ENCODE measurements at regions not wholly inside any gene's neighbourhood (a gene's known extent, or its start where the extent isn't known, plus 50 kb on each side); places are given as distances from the start of the nearest gene placed in this dataset.
"Not testable (repeated sequence)": the region's sequence is repeated elsewhere in the genome, so short reads cannot be mapped to it uniquely, and the experiment has no call there.

- no peak for DNase-seq
Observed at GRCh38 chr15:69906256-69907185, 191.2 kb downstream of the TLE3 start.

GRCh38 chr15:69908060-69908459, 189.7 kb downstream of the TLE3 start:
- no peak for DNase-seq

DNA sequence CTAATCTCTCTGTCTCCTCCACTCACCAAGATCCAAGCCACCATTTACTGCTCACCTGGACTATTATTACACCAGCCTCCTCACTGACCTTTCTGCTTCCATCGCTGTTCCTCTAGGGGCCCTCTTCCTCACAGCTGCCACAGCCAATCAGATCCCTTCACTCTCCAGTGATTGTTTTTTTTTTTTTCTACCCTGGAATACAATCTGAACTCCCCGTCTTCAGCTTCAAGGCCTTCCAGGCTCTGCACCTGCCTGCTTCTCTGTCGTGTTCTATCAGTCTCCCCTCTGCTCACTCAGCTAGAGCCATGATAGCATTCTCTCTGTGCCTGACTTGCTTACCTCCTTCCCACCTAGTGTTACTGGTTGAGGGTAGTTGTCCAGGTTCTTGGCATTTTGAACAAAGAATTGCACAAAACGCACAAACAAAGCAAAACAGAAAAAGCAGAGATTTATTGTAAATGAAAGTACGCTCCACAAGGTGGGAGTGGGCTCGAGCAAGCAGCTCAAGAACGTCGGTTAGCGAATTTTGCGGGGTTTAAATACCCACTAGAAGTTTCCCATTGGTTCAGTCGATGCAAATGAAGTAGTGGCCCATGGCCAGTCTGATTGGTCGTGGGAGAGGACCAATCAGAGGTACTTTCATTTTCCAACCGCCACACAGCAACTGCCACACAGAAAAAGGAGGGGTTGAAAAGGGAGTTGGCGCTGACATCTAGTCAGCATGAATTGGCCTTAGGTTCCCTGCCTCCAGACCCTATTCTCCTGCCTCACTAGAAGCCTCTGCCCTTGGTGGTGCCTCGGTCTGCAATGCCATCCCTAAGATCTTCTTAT, 188.9 kb downstream of the TLE3 start:
- no peak for DNase-seq

- no peak for DNase-seq
Observed at GRCh38 chr15:69909719-69910444, 187.8 kb downstream of the TLE3 start.

DNA sequence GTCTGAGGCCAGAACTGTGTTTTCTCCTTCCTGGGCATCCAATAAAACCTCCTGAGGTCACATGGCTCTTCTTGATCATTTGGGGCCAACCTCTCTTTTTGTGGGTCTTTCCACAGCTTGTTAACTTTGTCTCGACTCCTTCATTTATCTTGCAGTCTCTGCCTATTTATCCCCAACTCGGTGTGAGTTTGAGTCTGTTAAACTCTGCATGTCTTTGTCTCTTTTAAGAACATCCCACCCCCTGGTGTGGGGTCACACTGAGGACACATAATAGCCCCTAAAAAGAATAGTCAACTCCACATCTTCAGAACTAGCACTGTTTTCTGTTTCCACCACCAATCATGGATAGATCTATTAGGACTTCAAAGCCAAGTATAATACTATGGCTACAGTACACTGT, 187.2 kb downstream of the TLE3 start:
- DNase-seq = no peak

DNA sequence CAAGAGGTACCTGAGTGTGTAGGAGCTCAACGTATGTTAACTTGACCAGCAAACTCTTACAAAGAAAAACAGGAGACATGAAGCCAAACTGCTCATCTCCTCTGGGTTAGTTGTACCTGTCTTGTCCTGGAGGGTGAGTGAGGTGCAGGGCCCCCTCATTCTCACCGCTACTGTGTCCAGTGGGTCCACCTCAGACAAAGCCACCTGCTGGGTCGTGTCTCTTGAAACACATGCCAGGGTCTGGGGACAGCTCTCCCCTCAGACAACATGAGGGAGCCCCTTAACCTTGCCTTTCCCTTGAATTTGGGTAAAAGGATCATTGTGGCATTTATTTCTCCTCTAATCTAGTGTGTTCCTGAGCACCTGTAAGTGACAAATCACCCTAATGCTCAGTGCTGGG, 185.6 kb downstream of the TLE3 start:
- DNase-seq = no peak

- DNase-seq = no peak
Observed at GRCh38 chr15:69914040-69914439, 183.7 kb downstream of the TLE3 start.

DNA sequence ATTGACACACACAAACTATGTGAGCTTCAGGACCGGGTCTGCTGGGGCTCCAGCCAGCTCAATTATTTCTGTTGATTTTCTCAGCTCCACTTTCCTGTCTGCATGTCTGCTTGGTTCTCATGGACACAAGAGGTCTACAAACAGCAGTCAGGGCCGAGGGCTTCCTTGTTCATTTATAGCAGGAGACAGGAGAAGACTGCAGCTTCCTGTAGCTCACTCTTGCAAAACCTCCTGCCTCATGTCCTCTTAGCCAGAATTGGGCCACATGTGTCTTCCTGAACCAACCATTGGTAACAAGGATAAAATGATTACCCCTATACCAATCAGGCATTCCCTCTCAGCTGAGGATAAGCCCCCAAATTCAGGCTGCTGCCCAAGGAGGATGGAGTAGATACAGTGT, 182.8 kb downstream of the TLE3 start:
- DNase-seq = no peak

DNA sequence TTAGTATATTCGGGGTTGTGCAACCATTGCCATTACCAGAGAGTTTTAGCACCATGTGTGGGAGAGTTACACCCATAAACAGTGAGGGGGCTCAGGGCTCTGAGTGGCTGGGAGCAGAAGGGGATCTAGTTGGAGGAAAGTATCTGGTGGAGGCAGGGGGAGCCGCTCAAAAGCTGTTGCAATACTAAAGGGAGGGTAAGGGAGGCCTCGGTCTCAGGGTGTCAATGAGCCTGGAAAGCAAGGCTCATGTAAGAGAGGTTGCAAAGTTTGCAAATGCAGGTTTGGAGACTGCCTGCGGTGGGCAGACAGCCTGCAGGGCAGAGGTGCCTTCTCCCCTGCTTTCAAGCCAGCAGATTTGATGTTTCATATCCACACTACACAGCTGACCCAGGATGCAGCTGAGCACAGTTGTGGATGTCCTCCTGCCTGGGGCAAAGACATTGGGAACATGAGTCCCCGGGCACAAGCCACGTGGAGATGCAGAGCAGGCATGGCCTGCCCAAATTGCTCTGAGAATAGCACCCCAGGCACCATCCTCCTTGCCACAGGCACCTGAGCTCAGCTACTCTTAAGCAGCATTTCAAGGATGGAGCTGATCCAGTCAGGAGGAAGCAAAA, 181.4 kb downstream of the TLE3 start:
- DNase-seq = no peak

DNA sequence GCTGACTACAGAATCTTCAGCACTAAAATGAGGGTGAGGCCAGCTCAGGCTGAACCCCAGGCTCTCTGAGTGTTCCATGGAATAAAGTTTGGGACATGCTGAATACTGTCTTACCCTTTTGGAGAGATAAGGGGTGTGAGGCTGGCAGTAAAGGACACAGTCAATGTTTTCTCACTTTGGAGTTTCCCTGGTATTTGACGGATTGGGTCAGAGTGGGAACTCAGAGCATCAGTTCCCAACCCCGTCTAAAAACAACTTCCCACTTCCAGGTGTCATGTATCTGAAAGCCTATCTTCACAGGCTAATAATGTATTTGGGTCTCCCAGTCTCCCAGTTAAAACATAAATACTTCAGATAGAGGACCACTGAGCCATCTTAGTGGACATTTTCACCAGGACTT, 180.7 kb downstream of the TLE3 start:
- no peak for DNase-seq

DNA sequence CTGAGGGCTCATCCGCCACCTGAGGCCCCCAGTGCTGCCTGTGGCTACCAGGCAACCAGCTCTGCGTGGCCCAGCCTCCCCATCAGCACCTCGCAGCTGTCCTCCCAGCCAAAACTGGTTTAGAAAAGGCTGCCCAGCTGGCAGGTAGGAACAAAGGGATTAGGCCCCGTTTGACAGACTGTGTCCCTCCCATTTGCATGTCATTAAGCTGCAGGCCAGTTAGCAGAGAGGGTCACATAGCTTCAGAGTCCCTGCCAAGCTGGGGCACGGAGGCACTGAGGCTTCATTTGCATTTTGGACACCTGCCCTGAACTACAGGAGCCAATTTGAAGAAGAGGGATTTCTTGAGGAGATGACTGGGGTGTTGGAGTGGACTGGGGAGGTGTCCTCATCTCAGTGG, 177.9 kb downstream of the TLE3 start:
- no peak for DNase-seq

- DNase-seq = no peak
Observed at GRCh38 chr15:69920221-69920620, 177.5 kb downstream of the TLE3 start.

GRCh38 chr15:69921626-69922619, 175.8 kb downstream of the TLE3 start:
- no peak for DNase-seq

GRCh38 chr15:69924531-69924930, 173.2 kb downstream of the TLE3 start:
- DNase-seq = no peak

GRCh38 chr15:69926006-69926405, 171.7 kb downstream of the TLE3 start:
- no peak for DNase-seq

- no peak for DNase-seq
Observed at GRCh38 chr15:69926721-69927120, 171.0 kb downstream of the TLE3 start.

GRCh38 chr15:69928890-69929289, 168.8 kb downstream of the TLE3 start:
- not testable (repeated sequence) for DNase-seq

DNA sequence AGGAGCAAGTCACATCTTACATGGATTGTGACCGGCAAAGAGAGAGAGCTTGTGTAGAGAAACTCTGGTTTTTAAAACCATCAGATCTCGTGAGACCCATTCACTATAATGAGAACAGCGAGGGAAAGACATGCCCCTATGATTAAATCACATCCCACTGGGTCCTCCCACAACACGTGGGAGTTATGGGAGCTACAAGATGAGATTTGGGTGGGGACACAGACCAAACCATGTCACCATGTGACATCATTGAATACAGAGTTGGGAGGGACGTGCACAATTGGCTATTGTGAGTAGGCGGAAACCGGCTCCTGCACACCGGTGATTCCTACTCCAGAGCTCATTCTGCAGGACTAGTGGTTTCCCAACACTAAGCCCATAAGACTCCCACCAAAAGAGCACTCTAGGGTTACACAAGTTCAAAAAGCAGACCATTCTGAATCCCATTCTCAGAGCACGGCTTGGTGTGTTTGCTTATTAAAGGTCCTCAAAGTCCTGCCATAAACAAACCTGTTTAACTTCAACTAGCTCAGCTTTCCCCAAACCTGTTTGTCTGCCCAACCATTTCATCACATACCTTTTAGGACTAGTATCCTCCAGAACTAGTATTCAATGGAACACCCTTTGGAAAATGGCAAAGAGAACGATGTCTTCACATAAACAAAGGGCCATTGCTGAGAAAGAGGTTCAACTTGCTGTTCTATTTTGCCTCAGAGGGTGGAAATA, 167.6 kb downstream of the TLE3 start:
- no peak for DNase-seq

DNA sequence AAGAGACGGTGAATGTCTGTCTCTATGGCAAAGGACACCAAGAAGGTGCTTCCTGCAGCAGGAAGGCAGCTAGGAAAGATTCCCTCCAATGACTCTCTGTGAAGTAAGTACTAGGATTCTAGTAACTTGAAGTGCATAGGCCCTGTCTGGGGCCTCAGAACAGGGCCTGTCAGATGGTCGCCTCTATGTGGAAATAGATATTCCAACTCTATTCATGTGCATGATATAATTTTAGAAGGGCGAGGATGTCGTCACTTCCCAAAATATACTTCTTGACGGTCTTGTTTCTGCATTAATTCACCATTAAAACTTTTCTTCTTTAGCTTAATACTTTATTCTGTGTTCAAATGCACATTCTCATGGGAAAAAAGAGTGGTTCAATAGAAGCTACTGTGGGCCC, 167.0 kb downstream of the TLE3 start:
- no peak for DNase-seq

DNA sequence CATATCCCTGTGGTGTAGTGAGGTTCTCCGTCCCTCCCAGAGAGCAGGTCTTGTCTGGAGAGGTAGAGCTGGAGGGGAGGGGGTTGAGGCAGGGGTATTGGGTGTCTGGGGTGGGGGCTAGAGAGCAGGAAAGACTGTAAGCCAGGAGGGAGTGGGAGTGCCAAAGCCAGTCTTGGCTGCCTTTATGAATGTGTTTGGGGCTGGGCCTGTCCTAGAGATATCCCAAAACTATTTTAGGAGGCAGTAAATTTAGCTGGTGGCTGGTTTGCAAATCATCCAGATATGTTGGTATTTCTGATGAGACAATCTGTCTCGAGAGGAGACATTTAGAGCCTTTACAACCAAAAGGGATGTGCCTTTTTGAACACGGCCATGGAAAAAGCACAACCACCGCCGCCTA, 166.6 kb downstream of the TLE3 start:
- DNase-seq = no peak

GRCh38 chr15:69934607-69935006, 163.1 kb downstream of the TLE3 start:
- no peak for DNase-seq

Measured in CD4-positive, alpha-beta T cell treated with Interleukin-1 beta for 1 hour (primary cell).